Glomerular visceral epithelial cell (primary cell): ENCODE measurements at regions not wholly inside any gene's neighbourhood (a gene's known extent, or its start where the extent isn't known, plus 50 kb on each side); places are given as distances from the start of the nearest gene placed in this dataset.
A peak's percentile ranks its signal among the peaks of the same experiment; 100 is the strongest.

Experiments used
- DNase-seq: peaks from one replicate; pipeline ENCODE4 v3.0.0-alpha.2; 2016; ENCODE audit errors: extremely low spot score

DNA sequence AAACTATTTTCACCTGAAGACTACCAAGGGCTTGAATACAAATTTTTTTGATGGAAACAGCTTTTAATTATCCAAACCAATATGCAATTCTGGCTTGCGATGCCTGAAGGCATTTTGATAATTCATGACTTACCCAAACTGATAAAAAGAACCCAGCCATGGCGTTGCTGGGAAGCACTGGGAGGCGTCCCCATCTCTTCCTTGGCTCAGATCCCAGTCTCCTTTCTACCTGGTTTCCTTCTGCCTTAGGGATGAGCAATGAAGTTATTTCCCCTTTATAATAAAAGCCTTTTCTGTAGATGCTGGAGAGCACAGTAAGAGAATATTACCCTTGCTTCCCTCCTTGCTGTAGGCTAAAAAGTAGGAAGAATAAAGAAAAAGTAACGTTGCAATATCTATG, 129.1 kb upstream of the ANK3 start:
- DNase-seq = no peak

DNA sequence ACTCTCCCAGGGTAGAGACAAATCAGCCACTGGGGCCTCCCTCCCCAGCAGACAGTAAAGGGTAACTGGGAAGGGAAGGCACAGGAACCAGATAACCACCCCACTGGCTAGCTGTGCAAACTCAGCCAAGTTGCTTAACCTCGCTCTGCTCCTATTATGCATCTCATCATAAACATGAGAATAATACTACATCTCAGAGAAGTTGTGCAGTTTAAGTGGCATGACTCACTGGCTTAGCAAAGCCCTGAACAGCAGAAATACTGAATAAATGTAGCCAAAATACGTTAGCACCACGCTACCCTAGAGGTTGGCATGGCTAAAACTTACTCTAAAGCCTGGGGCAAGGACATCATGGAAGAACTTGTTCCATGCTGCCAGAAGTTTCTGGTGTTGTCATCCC, 128.1 kb upstream of the ANK3 start:
- no peak for DNase-seq

GRCh38 chr10:60513281-60513680, 123.6 kb upstream of the ANK3 start:
- DNase-seq = no peak

DNA sequence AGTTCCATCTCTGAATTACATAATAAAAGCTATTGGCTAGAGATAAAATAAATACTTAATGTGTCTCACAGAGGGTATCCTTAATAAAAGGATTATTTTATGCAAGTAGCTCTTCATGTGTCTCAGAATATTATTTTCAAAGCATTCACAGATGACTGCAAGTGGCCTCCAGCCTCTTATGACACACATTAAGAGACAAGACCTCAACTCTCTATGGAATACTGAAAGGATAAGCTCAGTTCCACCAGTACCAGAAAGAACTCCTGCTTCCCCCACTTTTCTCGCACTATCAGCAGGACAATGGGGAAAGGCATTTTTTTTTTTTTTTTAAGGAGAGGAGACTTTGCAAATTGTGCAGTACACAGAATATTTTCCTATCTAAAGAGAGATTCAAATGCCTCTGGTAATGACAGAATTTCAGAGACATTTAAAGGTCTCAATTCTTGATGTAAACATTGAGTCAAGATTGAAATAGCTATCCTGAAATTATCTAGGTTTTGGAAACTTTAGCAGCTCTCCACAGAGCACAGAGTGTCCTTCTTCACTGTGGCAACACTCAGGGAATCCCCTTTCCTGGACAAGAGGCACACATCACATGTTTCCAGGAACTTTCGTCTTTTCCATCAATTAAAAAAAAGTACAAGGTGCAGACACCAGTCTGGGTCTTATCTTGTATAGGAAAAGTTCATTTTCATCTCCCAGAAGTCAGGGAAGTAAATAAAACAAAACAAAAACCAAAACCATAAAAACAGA, 122.0 kb upstream of the ANK3 start:
- no peak for DNase-seq

DNA sequence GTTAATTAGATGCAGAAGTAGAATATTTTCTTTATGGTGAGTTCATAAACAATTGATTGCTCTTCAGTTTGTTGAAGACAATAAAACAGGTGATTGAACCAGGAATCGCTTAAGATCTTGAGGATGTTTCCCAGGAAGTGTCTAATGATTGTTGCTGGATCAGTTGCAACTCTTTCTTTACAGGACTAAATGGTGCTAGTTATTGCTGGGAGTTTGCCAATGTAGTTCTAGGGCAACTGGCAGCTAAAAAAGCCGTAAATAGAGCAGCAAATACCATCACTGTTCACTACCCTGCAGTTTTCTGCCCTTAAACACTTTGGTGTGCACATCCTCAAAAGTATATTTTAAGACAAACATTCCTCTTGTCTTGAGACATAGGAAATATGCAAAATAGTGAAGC, 119.2 kb upstream of the ANK3 start:
- no peak for DNase-seq

DNA sequence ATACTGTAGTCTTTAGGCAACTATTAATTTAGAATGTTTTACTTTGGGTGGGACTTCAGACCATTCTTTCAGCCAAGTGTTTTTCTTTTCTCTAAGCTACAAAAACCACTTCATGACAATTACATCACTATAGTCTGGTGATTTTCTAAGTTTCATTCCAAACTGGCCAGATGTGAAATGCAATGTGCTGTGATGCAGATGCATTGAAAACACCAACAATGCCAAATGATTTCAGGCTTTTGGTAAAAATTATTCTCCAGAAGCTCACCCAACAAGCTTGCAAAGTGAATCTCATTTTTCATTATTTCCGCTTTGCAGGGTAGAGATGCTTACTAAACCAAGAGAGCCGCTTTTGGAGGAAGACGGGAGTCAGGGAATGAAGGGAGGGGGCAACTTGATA, 118.4 kb upstream of the ANK3 start:
- no peak for DNase-seq

DNA sequence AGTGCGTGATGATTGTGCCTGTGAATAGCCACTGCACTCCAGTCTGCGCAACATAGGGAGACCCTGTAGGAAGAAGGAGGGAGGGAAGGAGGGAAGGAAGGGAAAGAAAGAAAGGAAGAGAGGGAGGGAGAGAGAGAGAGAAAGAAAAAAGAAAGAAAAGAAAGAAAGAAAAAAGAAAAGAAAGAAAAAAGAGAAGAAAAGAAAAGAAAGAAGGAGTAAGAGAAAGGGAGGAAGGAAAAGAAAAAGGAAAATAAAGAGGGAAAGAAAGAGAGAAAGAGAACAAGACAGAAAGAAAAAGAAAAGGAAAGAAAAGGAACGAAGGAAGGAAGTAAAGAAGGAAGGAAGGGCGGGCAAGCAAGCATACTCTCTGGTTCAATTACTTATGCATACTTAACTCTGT, 112.9 kb upstream of the ANK3 start:
- DNase-seq = no peak

- DNase-seq = no peak
Measured at GRCh38 chr10:60498985-60499384, 109.3 kb upstream of the ANK3 start.

- no peak for DNase-seq
Measured at GRCh38 chr10:60497364-60497763, 107.7 kb upstream of the ANK3 start.

GRCh38 chr10:60496181-60496580, 106.5 kb upstream of the ANK3 start:
- no peak for DNase-seq

- DNase-seq = peak; percentile 38
Measured at GRCh38 chr10:60495338-60496055, 105.8 kb upstream of the ANK3 start.

DNA sequence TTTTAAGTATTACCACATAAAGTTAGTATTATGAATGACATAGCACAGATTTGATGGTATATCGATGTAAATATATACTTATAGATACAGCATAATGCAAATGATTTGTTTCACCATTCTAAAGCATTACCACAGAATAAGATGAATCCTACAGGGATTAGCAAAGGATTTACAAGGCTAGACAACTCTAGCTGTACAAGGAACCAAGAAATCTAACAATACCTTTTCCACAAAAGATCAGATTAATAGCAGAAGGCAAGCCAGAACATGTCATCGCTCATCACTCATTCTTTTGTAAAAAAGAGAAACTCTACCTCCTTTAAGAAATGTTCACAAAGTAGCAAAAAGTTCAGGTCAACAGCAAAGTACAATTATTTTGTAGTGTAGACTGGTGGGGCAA, 105.1 kb upstream of the ANK3 start:
- DNase-seq = no peak

GRCh38 chr10:60491162-60491561, 101.5 kb upstream of the ANK3 start:
- no peak for DNase-seq

GRCh38 chr10:60490013-60490412, 100.3 kb upstream of the ANK3 start:
- DNase-seq = no peak

DNA sequence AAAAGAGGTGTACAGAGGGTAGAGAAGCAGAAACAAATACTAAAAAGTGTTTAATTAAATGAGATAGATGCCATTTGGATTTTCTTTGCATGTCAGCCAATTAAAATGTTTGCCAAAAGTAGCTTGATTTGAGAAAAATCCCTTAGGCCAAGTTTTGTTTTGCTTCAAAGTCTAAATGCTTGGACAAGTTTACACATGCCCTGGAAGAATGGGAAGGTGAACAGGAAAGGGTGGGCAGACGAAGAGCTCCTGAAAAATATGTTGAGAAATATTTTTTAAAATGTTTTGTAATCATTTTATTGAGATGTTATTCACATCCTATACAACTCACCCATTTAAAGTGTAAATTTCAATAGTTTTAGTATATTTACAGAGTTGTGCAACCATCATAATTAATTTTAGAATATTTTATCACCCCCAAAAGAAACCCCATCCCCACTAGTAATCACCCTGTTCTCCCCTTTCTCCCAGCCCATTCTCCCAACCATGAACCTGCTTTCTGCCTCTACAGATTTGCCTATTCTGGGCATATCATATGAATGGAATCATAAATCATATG, 98.5 kb upstream of the ANK3 start:
- DNase-seq = no peak

DNA sequence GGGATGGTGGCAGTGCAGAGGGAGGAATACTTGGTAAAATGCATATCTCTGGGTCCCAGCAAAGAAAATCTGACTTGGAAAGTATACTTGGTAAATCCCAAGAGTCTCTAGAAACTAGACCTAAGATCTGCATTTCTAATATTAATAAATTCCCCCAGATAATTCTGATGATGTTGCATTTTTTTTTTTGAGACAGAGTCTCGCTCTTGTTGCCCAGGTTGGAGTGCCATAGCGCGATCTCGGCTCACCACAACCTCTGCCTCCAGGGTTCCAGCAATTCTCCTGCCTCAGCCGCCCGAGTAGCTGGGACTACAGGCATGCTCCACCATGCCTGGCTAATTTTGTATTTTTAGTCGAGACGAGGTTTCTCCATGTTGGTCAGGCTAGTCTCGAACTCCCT, 97.9 kb upstream of the ANK3 start:
- no peak for DNase-seq

- DNase-seq = no peak
Measured at GRCh38 chr10:60485025-60485424, 95.3 kb upstream of the ANK3 start.

DNA sequence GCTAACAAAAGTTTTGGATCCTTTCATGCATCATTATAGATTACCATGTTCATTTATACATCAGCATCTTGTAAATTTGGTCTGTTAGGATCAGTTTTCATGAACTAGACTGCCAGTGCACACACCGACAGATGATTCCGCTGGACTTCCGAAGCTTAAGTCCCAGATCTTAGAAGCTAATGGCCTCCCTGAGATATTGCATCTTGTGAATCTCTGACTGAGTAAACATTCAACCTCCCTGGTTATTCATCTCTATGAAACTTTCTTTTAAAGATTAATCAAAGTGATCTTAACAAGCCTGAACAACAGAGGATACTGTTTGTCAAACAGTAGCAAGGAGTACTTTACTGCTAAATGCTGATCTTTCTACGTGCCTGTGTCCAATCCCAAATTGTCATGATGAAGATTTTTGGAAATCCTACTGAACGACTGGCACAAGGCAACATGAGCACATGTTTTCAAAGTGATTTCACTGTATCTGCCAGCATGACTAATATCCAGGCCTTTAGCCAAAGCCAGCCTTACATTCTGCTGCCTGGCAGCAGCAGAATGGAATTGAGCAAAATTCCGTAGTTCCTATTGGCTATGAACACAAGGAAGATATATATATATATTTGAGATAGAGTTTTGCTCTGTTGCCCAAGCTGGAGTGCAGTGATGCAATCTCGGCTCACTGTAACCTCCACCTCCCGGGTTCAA, 91.3 kb upstream of the ANK3 start:
- peak; percentile 87 for DNase-seq

- no peak for DNase-seq
Measured at GRCh38 chr10:60479305-60480020, 89.8 kb upstream of the ANK3 start.

DNA sequence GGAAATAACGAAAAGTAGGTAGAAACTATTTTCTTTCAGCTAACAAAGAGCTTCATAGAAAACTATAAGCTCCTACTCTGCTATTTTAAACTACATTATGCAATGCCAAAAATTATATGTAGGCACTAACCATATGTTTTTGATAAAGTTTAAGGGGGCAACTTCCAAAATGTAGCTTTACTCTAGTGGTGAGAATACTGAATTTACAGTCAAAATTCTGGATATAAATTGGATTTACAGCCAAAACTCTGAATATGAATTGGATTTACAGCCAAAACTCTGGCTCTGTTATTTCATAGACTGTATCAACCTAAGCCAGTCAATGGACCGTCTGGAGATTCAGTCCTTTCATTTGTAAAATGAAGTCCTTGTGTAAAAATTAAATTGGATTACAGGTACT, 86.8 kb upstream of the ANK3 start:
- DNase-seq = no peak

DNA sequence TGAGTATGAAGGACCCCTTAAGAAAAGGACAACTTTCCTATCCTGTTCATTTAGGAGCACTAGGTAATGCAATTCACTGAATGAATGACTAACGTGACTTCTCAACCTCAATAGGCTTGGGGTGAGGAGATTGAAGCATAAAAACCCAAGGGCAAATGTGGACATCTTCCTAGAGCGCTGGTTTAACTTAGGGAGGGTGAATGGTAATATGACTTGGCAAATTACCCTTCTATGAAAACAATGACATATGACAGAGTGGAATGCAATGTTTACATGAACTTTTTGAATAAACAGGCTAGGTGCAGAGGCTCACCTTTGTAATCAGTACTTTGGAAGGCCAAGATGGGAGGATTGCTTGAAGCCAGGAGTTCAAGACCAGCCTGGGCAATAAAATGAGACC, 83.9 kb upstream of the ANK3 start:
- DNase-seq = no peak

DNA sequence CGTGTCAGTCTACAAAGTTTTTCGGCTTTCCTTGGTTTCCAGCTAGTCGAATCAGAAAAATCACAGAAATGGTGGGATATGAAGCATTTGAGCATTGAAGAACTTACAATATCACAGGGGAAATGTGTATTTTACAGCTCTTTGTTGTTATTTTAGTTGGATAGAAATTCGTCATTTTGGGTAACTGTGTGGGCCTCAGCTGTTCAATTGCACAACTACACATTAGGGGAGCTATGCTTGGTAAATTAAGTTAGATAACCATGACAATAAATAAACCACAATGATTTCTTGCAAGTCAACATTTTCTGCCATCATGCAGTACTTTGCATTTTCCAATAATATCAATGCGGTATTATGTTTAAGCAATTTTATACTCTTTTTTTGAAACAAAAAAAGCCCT, 80.4 kb upstream of the ANK3 start:
- DNase-seq = no peak
